AG20443 (cell line): ENCODE measurements at regions not wholly inside any gene's neighbourhood (a gene's known extent, or its start where the extent isn't known, plus 50 kb on each side); places are given as distances from the start of the nearest gene placed in this dataset.

Experiments used
- DNase-seq: peaks from one replicate; pipeline ENCODE4 v3.0.0; 2012; ENCODE audit warnings: low spot score, mixed read lengths

GRCh38 chrX:39174241-39174771 lies 373.0 kb downstream of the MID1IP1 start:
- no peak for DNase-seq

GRCh38 chrX:39174772-39175417 lies 373.6 kb downstream of the MID1IP1 start:
- peak; percentile 8 for DNase-seq

GRCh38 chrX:39175418-39176057 lies 374.3 kb downstream of the MID1IP1 start:
- DNase-seq, result no peak

GRCh38 chrX:39176105-39176504 lies 374.8 kb downstream of the MID1IP1 start:
- no peak for DNase-seq

GRCh38 chrX:39189431-39189830 lies 388.2 kb downstream of the MID1IP1 start:
- no peak for DNase-seq

GRCh38 chrX:39194673-39195072 lies 393.4 kb downstream of the MID1IP1 start:
- DNase-seq, result no peak

GRCh38 chrX:39195156-39195555 lies 393.9 kb downstream of the MID1IP1 start:
- no peak for DNase-seq

GRCh38 chrX:39196192-39197102 lies 395.2 kb downstream of the MID1IP1 start:
- DNase-seq, result peak; percentile 38

GRCh38 chrX:39199429-39199828 lies 398.2 kb downstream of the MID1IP1 start:
- no peak for DNase-seq

GRCh38 chrX:39201305-39201990 lies 400.2 kb downstream of the MID1IP1 start:
- DNase-seq, result peak; percentile 10

- no peak for DNase-seq
Measured at GRCh38 chrX:39202641-39203040, 401.4 kb downstream of the MID1IP1 start.

GRCh38 chrX:39203427-39203826 lies 402.2 kb downstream of the MID1IP1 start:
- no peak for DNase-seq

GRCh38 chrX:39204353-39204752 lies 403.1 kb downstream of the MID1IP1 start:
- no peak for DNase-seq

GRCh38 chrX:39204945-39205344 lies 403.7 kb downstream of the MID1IP1 start:
- DNase-seq, result no peak

- no peak for DNase-seq
Measured at GRCh38 chrX:39205467-39205866, 404.2 kb downstream of the MID1IP1 start.

- no peak for DNase-seq
Measured at GRCh38 chrX:39206399-39207145, 405.3 kb downstream of the MID1IP1 start.

- no peak for DNase-seq
Measured at GRCh38 chrX:39211501-39211900, 410.2 kb downstream of the MID1IP1 start.

GRCh38 chrX:39212456-39212855 lies 411.2 kb downstream of the MID1IP1 start:
- DNase-seq, result no peak

GRCh38 chrX:39214387-39215126 lies 413.3 kb downstream of the MID1IP1 start:
- DNase-seq, result no peak

- no peak for DNase-seq
Measured at GRCh38 chrX:39220952-39221351, 419.7 kb downstream of the MID1IP1 start.
